ENCODE measurements at regions not wholly inside any gene's neighbourhood (a gene's known extent, or its start where the extent isn't known, plus 50 kb on each side); places are given as distances from the start of the nearest gene placed in this dataset.

GRCh38 chr1:81264976-81265375 is 535.8 kb upstream of the ADGRL2 start:
- H2AK5ac ChIP-seq (ENCODE audit: low read depth, low read length) = no peak overlapping the region
- no peak overlapping the region for H2BK15ac ChIP-seq (ENCODE audit: low read length)
- no peak overlapping the region for H3K14ac ChIP-seq (ENCODE audit: insufficient read length)
- H3K9ac ChIP-seq (replicated peaks in 1 of 4; ENCODE audit: extremely low read depth in 1 of 4, low read depth in 3 of 4, low read length in 3 of 4) = no peak overlapping the region
- FAIRE-seq (no peak), DNase-seq (ENCODE audit: low read depth in 1 of 2, low spot score in 2 of 2) (no peak)
- no peak overlapping the region for H2BK120ac ChIP-seq (replicated peaks; ENCODE audit: low read depth, low read length)
- H3K4me3 ChIP-seq (ENCODE audit: extremely low read depth in 1 of 4, insufficient read depth in 2 of 4, low read depth in 3 of 4, low read length in 4 of 4) = no peak overlapping the region; a peak in 1 of 8 replicates
- no peaks in the 10 kb centered on the region for H3K79me1 ChIP-seq (ENCODE audit: low read depth, low read length)
- H3K18ac ChIP-seq (ENCODE audit: extremely low read depth, low read length) = no peak overlapping the region; the same call in 1 of the 2 replicates
- H3K9me3 ChIP-seq (ENCODE audit: insufficient read depth in 2 of 2, low read depth in 1 of 2, low read length in 1 of 2) = no peaks in the 10 kb centered on the region; a peak in 1 of 4 replicates
- H2BK20ac ChIP-seq (ENCODE audit: low read length) = no peak overlapping the region
- no peak for TF ChIP-seq FOSL1 (IDR thresholded peaks at IDR 0.05; ENCODE audit: insufficient read depth, low read depth, low read length)
- H2BK12ac ChIP-seq (ENCODE audit: low read depth, low read length) = no peak overlapping the region
- no peak overlapping the region for H3K4ac ChIP-seq (replicated peaks; ENCODE audit: insufficient read length, low read depth, low read length)
- peaks cover 2 to 6% (median 3%) of the 10 kb centered on the region in 4 experiments; a peak in 5 of 7 replicates for H3K4me1 ChIP-seq (replicated peaks in 1 of 4; ENCODE audit: control insufficient read depth in 3 of 4, insufficient read depth in 4 of 4, low read length in 3 of 4)
- H4K20me1 ChIP-seq (replicated peaks in 1 of 2; ENCODE audit: control insufficient read depth in 1 of 2, insufficient read depth in 2 of 2, low read length in 2 of 2) = no peaks in the 10 kb centered on the region
- H3K23me2 ChIP-seq (ENCODE audit: low read depth, low read length) = no peaks in the 10 kb centered on the region
- no peak overlapping the region for H4K5ac ChIP-seq (ENCODE audit: insufficient read length, low read depth, low read length)
- H3K36me3 ChIP-seq (ENCODE audit: control insufficient read depth in 2 of 4, insufficient read depth in 4 of 4, low read length in 3 of 4) = no peaks in the 10 kb centered on the region
- no peak overlapping the region for H2BK5ac ChIP-seq (ENCODE audit: low read depth, low read length)
- H2AFZ ChIP-seq (ENCODE audit: low read length) = no peak overlapping the region
- 37% methylated on average over 3 of the region's 3 CpGs; no CpG with 5 or more reads in 1 of the 2 experiments for WGBS, 2 experiments (ENCODE audit: extremely low coverage in 1 of 2, insufficient coverage in 1 of 2, insufficient read length in 1 of 2, insufficient replicate concordance in 2 of 2, low coverage in 1 of 2, low lambda C conversion rate in 2 of 2, missing lambda C conversion rate in 1 of 2)
- no peak overlapping the region for H3K23ac ChIP-seq (ENCODE audit: insufficient read length)
- CTCF ChIA-PET (ENCODE audit: partially characterized antibody) = interaction anchor here (0.6 to 1.5 kb wide), 2 partner anchors 8 to 39 kb away, joined by 3 read pairs; no protein-coding TSS in a partner anchor
- H3K79me2 ChIP-seq (ENCODE audit: control insufficient read depth in 1 of 2, insufficient read depth in 2 of 2, low read length in 2 of 2) = no peaks in the 10 kb centered on the region
- POLR2A ChIA-PET (ENCODE audit: partially characterized antibody) = no interaction called here
- H3K56ac ChIP-seq (replicated peaks; ENCODE audit: insufficient read length, low read depth, low read length) = no peak overlapping the region
- H4K91ac ChIP-seq (replicated peaks; ENCODE audit: insufficient read length, low read length) = no peak overlapping the region
- no peaks in the 10 kb centered on the region for H3K27me3 ChIP-seq (replicated peaks in 1 of 4; ENCODE audit: control insufficient read depth in 3 of 4, extremely low read depth in 1 of 4, insufficient read depth in 3 of 4, low read length in 3 of 4)
- H3K27ac ChIP-seq (ENCODE audit: low read depth, low read length) = no peak overlapping the region
- no peak overlapping the region for H3K4me2 ChIP-seq (ENCODE audit: insufficient read depth in 1 of 2, low read depth in 2 of 2, low read length in 2 of 2)
- no peak overlapping the region for H4K8ac ChIP-seq (ENCODE audit: extremely low read depth, insufficient read depth, low read length)

Measured in H1 (cell line).